Chondrocyte (in vitro differentiated cells): ENCODE measurements at regions not wholly inside any gene's neighbourhood (a gene's known extent, or its start where the extent isn't known, plus 50 kb on each side); places are given as distances from the start of the nearest gene placed in this dataset.

ENCODE experiments used
- DNase-seq: peaks from one replicate; pipeline ENCODE4 v3.0.0; 2021; ENCODE audit warnings: mixed read lengths, low spot score
- H3K27ac Mint-ChIP-seq: one replicate; pipeline ENCODE4 v1.8.0; 2021; ENCODE audit warnings: mild to moderate bottlenecking, moderate library complexity, mixed read lengths; ENCODE audit not compliant: unreplicated experiment
- H3K27me3 Mint-ChIP-seq: 2 replicates; pipeline ENCODE4 v1.8.0; 2021; ENCODE audit warnings: low read depth, mixed read lengths
- H3K36me3 Mint-ChIP-seq: 2 replicates; pipeline ENCODE4 v1.8.0; 2021; ENCODE audit warnings: low read depth, mixed read lengths
- H3K4me1 Mint-ChIP-seq: 2 replicates; pipeline ENCODE4 v1.8.0; 2021; ENCODE audit warnings: low read depth, mild to moderate bottlenecking, mixed read lengths
- H3K4me3 Mint-ChIP-seq: one replicate; pipeline ENCODE4 v1.8.0; 2021; ENCODE audit warnings: mild to moderate bottlenecking, moderate library complexity, mixed read lengths; ENCODE audit not compliant: unreplicated experiment
- H3K9me3 Mint-ChIP-seq: 2 replicates; pipeline ENCODE4 v1.8.0; 2021; ENCODE audit warnings: low read depth, mixed read lengths
- CTCF ChIP-seq: fragments of 200-600 bp; sonication (generic); IDR thresholded peaks from 2 replicates; pipeline ENCODE4 v1.5.0; 2021; ENCODE audit warnings: antibody characterized with exemption, mild to moderate bottlenecking, moderate library complexity

- peaks cover 6% of the 10 kb centered on the region for H3K27me3 Mint-ChIP-seq
- no peaks in the 10 kb centered on the region for H3K4me1 Mint-ChIP-seq
- peaks cover 3% of the 10 kb centered on the region for H3K9me3 Mint-ChIP-seq
- no peak for DNase-seq
- H3K4me3 Mint-ChIP-seq = no peak overlapping the region
- H3K36me3 Mint-ChIP-seq = no peaks in the 10 kb centered on the region
- no peak for TF ChIP-seq CTCF
- no peak overlapping the region for H3K27ac Mint-ChIP-seq
Observed at GRCh38 chrX:15128861-15129260, 141.0 kb downstream of the ASB9 start.

GRCh38 chrX:15127010-15127409 is 142.9 kb downstream of the ASB9 start:
- no peaks in the 10 kb centered on the region for H3K36me3 Mint-ChIP-seq
- no peak for TF ChIP-seq CTCF
- H3K27me3 Mint-ChIP-seq = peaks cover 2% of the 10 kb centered on the region
- H3K27ac Mint-ChIP-seq = no peak overlapping the region
- no peak for DNase-seq
- H3K9me3 Mint-ChIP-seq = no peaks in the 10 kb centered on the region
- H3K4me1 Mint-ChIP-seq = no peaks in the 10 kb centered on the region
- H3K4me3 Mint-ChIP-seq = no peak overlapping the region

GRCh38 chrX:15116900-15117299 is 153.0 kb downstream of the ASB9 start:
- Mint-ChIP-seq H3K9me3 (peaks cover 8% of the 10 kb centered on the region), H3K4me1 (no peaks in the 10 kb centered on the region), H3K27me3 (peaks cover 3% of the 10 kb centered on the region), H3K36me3 (no peaks in the 10 kb centered on the region), H3K27ac (no peak overlapping the region), H3K4me3 (no peak overlapping the region)
- no peak for DNase-seq
- TF ChIP-seq CTCF = no peak

- Mint-ChIP-seq H3K9me3 (peaks cover 8% of the 10 kb centered on the region), H3K36me3 (no peaks in the 10 kb centered on the region), H3K4me3 (no peak overlapping the region), H3K27me3 (peaks cover 5% of the 10 kb centered on the region), H3K4me1 (no peaks in the 10 kb centered on the region), H3K27ac (no peak overlapping the region)
- no peak for DNase-seq
- no peak for TF ChIP-seq CTCF
Observed at GRCh38 chrX:15114743-15115566, 154.9 kb downstream of the ASB9 start.

GRCh38 chrX:15107367-15107988 is 162.4 kb downstream of the ASB9 start:
- H3K27me3 Mint-ChIP-seq = peaks cover 2% of the 10 kb centered on the region
- peaks cover 37% of the 10 kb centered on the region for H3K9me3 Mint-ChIP-seq
- DNase-seq = no peak
- no peak overlapping the region for H3K4me3 Mint-ChIP-seq
- peaks cover 7% of the 10 kb centered on the region for H3K36me3 Mint-ChIP-seq
- TF ChIP-seq CTCF = no peak
- no peak overlapping the region for H3K27ac Mint-ChIP-seq
- no peaks in the 10 kb centered on the region for H3K4me1 Mint-ChIP-seq
